B cell (primary cell): ENCODE measurements at regions not wholly inside any gene's neighbourhood (a gene's known extent, or its start where the extent isn't known, plus 50 kb on each side); places are given as distances from the start of the nearest gene placed in this dataset.

Experiments used
- ATAC-seq: fragments of 200-7000 bp; cut with Tn5 transposase; one replicate; pipeline ENCODE4 v1.10.0; 2021; ENCODE audit warnings: low read depth, mild to moderate bottlenecking, moderate number of reproducible peaks, moderate library complexity
- CTCF ChIA-PET: fragments of 350-600 bp; sonication (Branson Sonifier 250); formaldehyde crosslinking; loops from one replicate; lab custom pipeline; 2021; ENCODE audit warnings: antibody characterized with exemption, inconsistent platforms; lab: Charles Lee
- POLR2A ChIA-PET: fragments of 350-600 bp; sonication (Branson Sonifier 250); formaldehyde crosslinking; loops from one replicate; lab custom pipeline; 2021; ENCODE audit warnings: antibody characterized with exemption; lab: Charles Lee
- DNase-seq: peaks from one replicate; pipeline ENCODE4 v3.0.0; 2013
- H2AFZ ChIP-seq: 2 replicates; pipeline ENCODE4 v1.6.1; 2012; ENCODE audit warnings: mild to moderate bottlenecking, low read depth, low read length; ENCODE audit not compliant: insufficient read depth, poor library complexity, severe bottlenecking
- H3K27ac ChIP-seq, 2 donors: 1 replicate in 1 of 2; 2 replicates in 1 of 2; pipeline ENCODE4 v1.5.1; 2012 to 2013; ENCODE audit warnings: low read length in 2 of 2, mild to moderate bottlenecking in 2 of 2, moderate library complexity in 1 of 2
- H3K27me3 ChIP-seq, 4 experiments: fragments of 200-600 bp in 1 of 4; sonication (generic) in 1 of 4; replicated peaks in 1 of 4; 1 replicate in 2 of 4; 2 replicates in 2 of 4; pipeline versions ENCODE4 v1.6.1 to v1.7.0; 2013 to 2016; ENCODE audit warnings: low read length in 3 of 4, mild to moderate bottlenecking in 2 of 4, mixed read lengths in 1 of 4, moderate library complexity in 1 of 4; ENCODE audit not compliant: insufficient read depth in 4 of 4, control insufficient read depth in 3 of 4; ENCODE audit errors: control extremely low read depth in 1 of 4
- H3K36me3 ChIP-seq, 2 experiments: replicated peaks in 1 of 2; 1 replicate in 1 of 2; 2 replicates in 1 of 2; pipeline versions ENCODE4 v1.6.1 to v1.7.1; 2013; ENCODE audit warnings: low read length in 1 of 2; ENCODE audit not compliant: insufficient read depth in 2 of 2, control insufficient read depth in 1 of 2; ENCODE audit errors: control extremely low read depth in 1 of 2, extremely low read depth in 1 of 2
- H3K4me1 ChIP-seq, 2 donors: fragments of 200-600 bp in 1 of 2; sonication (generic) in 1 of 2; 1 replicate in 1 of 2; 2 replicates in 1 of 2; pipeline versions ENCODE4 v1.5.1 to v1.6.1; 2013 to 2017; ENCODE audit warnings: low read length in 2 of 2; ENCODE audit not compliant: control insufficient read depth in 2 of 2, insufficient read depth in 2 of 2
- H3K4me2 ChIP-seq: replicated peaks from 2 replicates; pipeline ENCODE3; 2012; ENCODE audit warnings: mild to moderate bottlenecking, low read depth, low read length; ENCODE audit not compliant: poor library complexity, severe bottlenecking
- H3K4me3 ChIP-seq, 5 experiments: fragments of 200-600 bp in 1 of 5; sonication (generic) in 1 of 5; 1 replicate in 3 of 5; 2 replicates in 2 of 5; pipeline versions ENCODE4 v1.5.1 to v1.7.0; 2011 to 2016; ENCODE audit warnings: low read length in 4 of 5, mild to moderate bottlenecking in 4 of 5, low read depth in 2 of 5, control low read depth in 1 of 5, moderate library complexity in 1 of 5; ENCODE audit not compliant: insufficient read depth in 1 of 5; ENCODE audit errors: control extremely low read depth in 1 of 5, extremely low read depth in 1 of 5
- H3K79me2 ChIP-seq: fragments of 200-600 bp; sonication (generic); one replicate; pipeline ENCODE4 v1.6.0; 2016; ENCODE audit warnings: low read length; ENCODE audit not compliant: control insufficient read depth, insufficient read depth
- H3K9ac ChIP-seq: fragments of 200-600 bp; sonication (generic); 2 replicates; pipeline ENCODE4 v1.6.1; 2017; ENCODE audit warnings: mild to moderate bottlenecking, low read length, moderate library complexity
- H3K9me3 ChIP-seq, 3 donors: one replicate each; pipeline versions ENCODE4 v1.6.1 to v1.7.1; 2013; ENCODE audit warnings: low read length in 2 of 3; ENCODE audit not compliant: control insufficient read depth in 2 of 3, insufficient read depth in 1 of 3; ENCODE audit errors: control extremely low read depth in 1 of 3
- H4K20me1 ChIP-seq: 2 replicates; pipeline ENCODE4 v1.6.0; 2012; ENCODE audit warnings: mild to moderate bottlenecking, low read length; ENCODE audit not compliant: insufficient read depth, control insufficient read depth, poor library complexity, severe bottlenecking
- H3K27ac Mint-ChIP-seq: one replicate; pipeline ENCODE4 v1.8.0; 2021; ENCODE audit warnings: mixed read lengths
- H3K27me3 Mint-ChIP-seq: one replicate; pipeline ENCODE4 v1.8.0; 2021; ENCODE audit warnings: mixed read lengths
- H3K4me1 Mint-ChIP-seq: one replicate; pipeline ENCODE4 v1.8.0; 2021; ENCODE audit warnings: mixed read lengths
- H3K4me3 Mint-ChIP-seq: one replicate; pipeline ENCODE4 v1.8.0; 2021; ENCODE audit warnings: mixed read lengths
- H3K9me3 Mint-ChIP-seq: one replicate; pipeline ENCODE4 v1.8.0; 2022; ENCODE audit warnings: mixed read lengths; ENCODE audit not compliant: insufficient read depth
- EZH2 ChIP-seq: IDR thresholded peaks from 2 replicates; pipeline ENCODE4 v1.6.1; 2012; ENCODE audit warnings: borderline replicate concordance, low read depth, mild to moderate bottlenecking, moderate library complexity, low read length; ENCODE audit not compliant: insufficient read depth, poor library complexity, severe bottlenecking
- WGBS: methylation state at CpG from one replicate; pipeline ENCODE4 v1.1.5; 2013; ENCODE audit warnings: missing lambda C conversion rate; ENCODE audit not compliant: insufficient coverage; 5-methylcytosine and 5-hydroxymethylcytosine counted together
- intact Hi-C: fragments of 100-400 bp; cut with micrococcal nuclease; formaldehyde crosslinking; loops from one replicate; pipeline ENCODE4 v1.10.0; 2022
- TF ChIP-seq, protein P1 (sequence below): fragments of 200-600 bp; IDR thresholded peaks from one replicate; pipeline ENCODE4 v1.8.0; 2022; ENCODE audit warnings: antibody characterized with exemption, mild to moderate bottlenecking

DNA sequence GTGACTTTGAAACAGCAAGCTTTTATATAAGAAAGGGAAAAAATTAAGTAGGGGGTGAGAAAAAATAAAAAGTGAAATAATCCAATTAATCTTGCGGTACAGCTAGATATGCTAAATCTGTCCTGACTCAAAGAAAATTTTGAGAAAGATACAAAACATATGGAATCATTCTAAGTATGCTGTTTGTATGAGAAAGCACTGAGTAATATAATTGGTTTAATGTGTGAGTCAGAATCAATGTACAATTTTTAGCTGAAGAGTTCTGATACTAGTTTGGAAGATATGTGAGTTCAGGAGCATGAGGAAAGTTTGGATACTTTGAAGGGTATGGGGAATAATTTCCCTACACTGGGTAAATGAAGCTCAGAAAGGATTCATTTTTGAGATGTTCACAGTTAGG, 190.9 kb upstream of the RASSF8 start:
- DNase-seq (no peak), ATAC-seq (no peak)
- Mint-ChIP-seq H3K9me3 (peaks cover 2% of the 10 kb centered on the region), H3K4me1 (no peaks in the 10 kb centered on the region), H3K27me3 (peaks cover 8% of the 10 kb centered on the region), H3K4me3 (no peak overlapping the region), H3K27ac (no peak overlapping the region)
- intact Hi-C loops, result no loop called here
- POLR2A ChIA-PET, result no interaction called here
- Histone ChIP-seq H3K4me1 (no peaks in the 10 kb centered on the region), H3K27ac (no peak overlapping the region), H3K27me3 (no peaks in the 10 kb centered on the region), H3K79me2 (no peaks in the 10 kb centered on the region), H3K36me3 (no peaks in the 10 kb centered on the region), H2AFZ (no peak overlapping the region), H3K9ac (no peak overlapping the region), H3K4me3 (no peak overlapping the region), H3K4me2 (no peak overlapping the region), H4K20me1 (no peaks in the 10 kb centered on the region), H3K9me3 (no peaks in the 10 kb centered on the region)
- CTCF ChIA-PET, result no interaction called here
- no peak for TF ChIP-seq EZH2
- TF ChIP-seq, protein P1, sequence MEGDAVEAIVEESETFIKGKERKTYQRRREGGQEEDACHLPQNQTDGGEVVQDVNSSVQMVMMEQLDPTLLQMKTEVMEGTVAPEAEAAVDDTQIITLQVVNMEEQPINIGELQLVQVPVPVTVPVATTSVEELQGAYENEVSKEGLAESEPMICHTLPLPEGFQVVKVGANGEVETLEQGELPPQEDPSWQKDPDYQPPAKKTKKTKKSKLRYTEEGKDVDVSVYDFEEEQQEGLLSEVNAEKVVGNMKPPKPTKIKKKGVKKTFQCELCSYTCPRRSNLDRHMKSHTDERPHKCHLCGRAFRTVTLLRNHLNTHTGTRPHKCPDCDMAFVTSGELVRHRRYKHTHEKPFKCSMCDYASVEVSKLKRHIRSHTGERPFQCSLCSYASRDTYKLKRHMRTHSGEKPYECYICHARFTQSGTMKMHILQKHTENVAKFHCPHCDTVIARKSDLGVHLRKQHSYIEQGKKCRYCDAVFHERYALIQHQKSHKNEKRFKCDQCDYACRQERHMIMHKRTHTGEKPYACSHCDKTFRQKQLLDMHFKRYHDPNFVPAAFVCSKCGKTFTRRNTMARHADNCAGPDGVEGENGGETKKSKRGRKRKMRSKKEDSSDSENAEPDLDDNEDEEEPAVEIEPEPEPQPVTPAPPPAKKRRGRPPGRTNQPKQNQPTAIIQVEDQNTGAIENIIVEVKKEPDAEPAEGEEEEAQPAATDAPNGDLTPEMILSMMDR, result no peak
- no CpG with 5 or more reads among the region's 1 CpG for whole genome bisulfite sequencing

DNA sequence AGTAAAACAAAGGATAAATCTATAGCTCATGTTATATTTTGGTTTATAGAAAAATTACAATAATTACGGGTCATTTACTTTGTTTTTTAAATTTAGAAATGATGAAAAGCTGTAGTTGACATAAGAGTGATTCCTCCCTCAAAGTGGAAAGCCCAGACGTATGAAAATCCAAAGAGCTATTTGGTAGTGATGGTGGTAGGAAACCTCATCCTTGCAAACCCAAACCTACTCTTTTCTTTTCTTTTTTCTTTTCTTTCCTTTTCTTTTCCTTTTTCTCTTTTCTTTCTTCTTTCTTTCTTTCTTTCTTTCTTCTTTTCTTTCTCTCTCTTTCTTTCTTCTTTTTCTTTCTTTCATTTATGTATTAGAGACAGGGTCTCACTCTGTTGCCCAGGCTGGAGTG, 190.3 kb upstream of the RASSF8 start:
- Histone ChIP-seq H3K36me3 (no peaks in the 10 kb centered on the region), H3K79me2 (no peaks in the 10 kb centered on the region), H3K4me2 (no peak overlapping the region), H3K9ac (no peak overlapping the region), H2AFZ (no peak overlapping the region), H3K4me1 (no peaks in the 10 kb centered on the region), H3K27ac (no peak overlapping the region), H3K9me3 (no peaks in the 10 kb centered on the region), H4K20me1 (no peaks in the 10 kb centered on the region), H3K4me3 (no peak overlapping the region), H3K27me3 (no peaks in the 10 kb centered on the region)
- peaks cover 8% of the 10 kb centered on the region for H3K27me3 Mint-ChIP-seq
- H3K9me3 Mint-ChIP-seq, result peaks cover 2% of the 10 kb centered on the region
- POLR2A ChIA-PET, result no interaction called here
- ATAC-seq (no peak), DNase-seq (no peak)
- H3K4me1 Mint-ChIP-seq, result no peaks in the 10 kb centered on the region
- intact Hi-C loops, result no loop called here
- CTCF ChIA-PET, result no interaction called here
- no CpG with 5 or more reads among the region's 2 CpGs for WGBS
- TF ChIP-seq EZH2, result no peak
- TF ChIP-seq, protein P1, result peak; percentile 20
- H3K4me3 Mint-ChIP-seq, result no peak overlapping the region
- H3K27ac Mint-ChIP-seq, result no peak overlapping the region
